Liver (tissue), 3 donors: ENCODE measurements at regions not wholly inside any gene's neighbourhood (a gene's known extent, or its start where the extent isn't known, plus 50 kb on each side); places are given as distances from the start of the nearest gene placed in this dataset.
A peak's percentile ranks its signal among the peaks of the same experiment; 100 is the strongest.

ENCODE experiments used
- CTCF ChIP-seq: fragments of 150-350 bp; IDR thresholded peaks from 2 replicates; pipeline ENCODE4 v1.5.1; 2017; ENCODE audit warnings: improper control_type of control experiment, low read depth, low read length; ENCODE audit not compliant: missing input control
- RAD21 ChIP-seq, 2 donors: IDR thresholded peaks; 2 replicates each; pipeline ENCODE4 v1.6.1; 2016; ENCODE audit warnings: antibody characterized with exemption in 2 of 2, mild to moderate bottlenecking in 2 of 2
- SP1 ChIP-seq: IDR thresholded peaks from 2 replicates; pipeline ENCODE4 v1.6.1; 2018; ENCODE audit warnings: antibody characterized with exemption, mild to moderate bottlenecking
- TAF1 ChIP-seq: conservative IDR thresholded peaks from 2 replicates; pipeline ENCODE4 v1.6.1; 2016; ENCODE audit warnings: antibody characterized with exemption, mild to moderate bottlenecking
- ZBTB33 ChIP-seq: IDR thresholded peaks from 2 replicates; pipeline ENCODE4 v1.6.1; 2016; ENCODE audit warnings: antibody characterized with exemption
- donor health status: healthy.
- donor health status: healthy.

GRCh38 chr9:113652355-113653152 is 189.0 kb downstream of the RGS3 start:
- TF ChIP-seq CTCF (no peak), SP1 (peak; percentile 99), ZBTB33 (peak; percentile 93), RAD21 (IDR thresholded peaks at IDR 0.05) (peak; percentile 73 to 80), TAF1 (no peak)
